ENCODE measurements at regions not wholly inside any gene's neighbourhood (a gene's known extent, or its start where the extent isn't known, plus 50 kb on each side); places are given as distances from the start of the nearest gene placed in this dataset.
A peak's percentile ranks its signal among the peaks of the same experiment; 100 is the strongest.

GRCh38 chr20:39289831-39290230 lies 327.7 kb downstream of the DHX35 start:
- DNase-seq (ENCODE audit: low read depth), result no peak

DNA sequence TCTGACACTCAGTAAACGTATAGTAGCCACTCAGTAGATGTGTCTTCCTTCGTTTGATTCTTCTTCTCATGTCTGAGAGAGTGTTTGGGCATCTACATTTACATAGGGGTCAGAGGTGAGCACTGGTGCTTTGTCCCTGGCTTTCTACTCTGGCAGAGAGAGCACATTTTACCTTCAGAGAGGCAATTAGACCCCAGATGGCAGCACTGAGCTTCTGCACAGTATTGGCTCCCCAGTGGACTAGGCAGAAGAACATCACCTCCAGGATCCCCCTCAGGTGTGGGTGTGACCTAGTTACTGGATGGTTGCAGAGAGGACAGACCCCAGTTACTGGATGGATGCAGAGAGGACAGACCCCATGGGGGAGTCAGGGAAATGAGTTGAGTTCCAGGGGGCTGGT lies 327.2 kb downstream of the DHX35 start:
- DNase-seq (ENCODE audit: low read depth), result no peak

DNA sequence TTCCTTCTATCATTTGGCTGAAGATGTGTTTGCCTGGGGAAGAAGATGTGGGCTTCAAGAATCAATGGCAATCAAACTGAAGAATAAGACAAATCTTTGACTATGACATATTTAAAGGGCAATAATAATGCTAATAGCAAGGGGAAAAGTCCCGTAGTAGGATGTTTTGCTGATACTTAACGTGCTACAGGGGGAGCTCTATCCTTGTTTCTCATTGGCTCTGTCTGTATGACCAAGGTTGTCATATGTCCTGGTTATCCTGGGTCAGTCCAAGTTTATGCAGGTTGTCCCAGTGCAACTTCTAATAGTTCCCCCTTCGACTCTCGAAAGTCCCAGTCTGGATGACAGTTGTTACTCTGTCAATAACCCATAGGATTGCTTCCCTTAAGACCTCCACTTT lies 321.3 kb downstream of the DHX35 start:
- no peak for DNase-seq (ENCODE audit: low read depth)

GRCh38 chr20:39282619-39283092 lies 320.5 kb downstream of the DHX35 start:
- no peak for DNase-seq (ENCODE audit: low read depth)

DNA sequence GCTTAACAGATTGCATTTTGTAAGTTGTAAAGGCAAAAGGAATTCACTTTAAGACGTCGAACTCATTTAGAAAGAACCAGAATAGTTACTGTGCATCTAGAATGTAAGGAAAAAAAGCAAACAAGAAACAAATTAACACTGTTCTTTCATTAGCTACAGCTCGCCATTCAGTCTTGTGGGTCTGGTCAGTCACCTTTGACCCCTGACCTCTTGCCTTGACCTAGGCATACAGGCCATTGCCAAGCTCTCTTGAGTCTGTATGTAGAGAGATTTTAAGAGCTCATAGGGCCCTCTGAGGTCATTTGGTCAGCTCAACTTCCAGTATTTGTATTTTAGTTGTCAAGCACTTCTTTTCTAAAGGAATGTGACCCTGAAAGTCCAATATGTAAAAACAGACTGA lies 318.7 kb downstream of the DHX35 start:
- no peak for DNase-seq (ENCODE audit: low read depth)

DNA sequence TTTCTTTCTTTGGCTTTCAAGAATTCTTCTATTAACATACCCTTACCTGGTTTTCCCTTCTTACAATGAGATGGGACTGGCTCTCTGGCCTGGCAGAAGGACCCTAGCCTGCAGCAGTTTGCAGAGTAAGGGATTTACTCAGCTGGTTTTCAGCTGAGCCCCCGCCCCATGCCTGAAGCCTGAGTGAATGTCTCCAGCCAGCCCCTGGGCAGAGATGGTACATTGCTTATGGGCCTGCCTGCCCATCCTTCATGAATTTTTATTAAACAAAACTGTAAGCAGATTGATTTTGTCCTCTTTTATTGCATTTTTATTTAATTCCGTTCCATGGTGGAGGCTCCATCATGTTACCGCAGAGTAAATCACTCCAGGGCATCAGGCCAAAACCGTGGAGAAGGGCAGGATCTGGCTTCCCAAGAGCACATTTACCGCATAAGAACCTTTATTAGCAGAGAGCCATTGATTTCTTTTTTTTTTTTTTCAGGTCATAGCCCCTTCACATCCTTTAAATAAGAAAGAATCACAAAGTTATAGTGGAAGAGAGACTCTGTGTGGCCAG lies 316.2 kb downstream of the DHX35 start:
- DNase-seq (ENCODE audit: low read depth), result no peak

DNA sequence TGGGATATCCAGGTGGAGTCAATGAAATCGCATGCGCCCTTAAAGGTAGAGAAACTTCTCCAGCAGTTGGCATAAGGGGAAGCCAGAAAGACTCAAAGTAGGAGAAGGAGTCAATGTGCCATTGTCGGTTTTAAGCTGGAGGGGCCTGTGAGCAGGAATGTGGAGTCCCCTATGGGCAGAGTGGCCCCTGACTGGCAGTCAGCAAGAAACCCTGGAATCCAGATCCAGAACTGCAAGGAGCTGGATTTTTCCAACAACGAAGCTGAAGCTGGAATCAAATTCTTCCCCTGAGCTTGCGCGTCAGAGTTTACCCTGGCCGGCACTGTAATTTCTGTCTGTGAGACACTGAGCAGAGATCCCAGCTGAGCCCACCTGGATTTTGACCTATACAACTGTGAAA lies 315.0 kb downstream of the DHX35 start:
- DNase-seq (ENCODE audit: low read depth), result no peak

- DNase-seq (ENCODE audit: low read depth), result no peak
Measured at GRCh38 chr20:39270837-39271604, 308.9 kb downstream of the DHX35 start.

- no peak for DNase-seq (ENCODE audit: low read depth)
Measured at GRCh38 chr20:39269493-39270217, 307.5 kb downstream of the DHX35 start.

- DNase-seq (ENCODE audit: low read depth), result peak; percentile 9
Measured at GRCh38 chr20:39268981-39269461, 306.9 kb downstream of the DHX35 start.

- DNase-seq (ENCODE audit: low read depth), result no peak
Measured at GRCh38 chr20:39268491-39268951, 306.4 kb downstream of the DHX35 start.

- no peak for DNase-seq (ENCODE audit: low read depth)
Measured at GRCh38 chr20:39266989-39267388, 304.8 kb downstream of the DHX35 start.

- peak; percentile 79 for DNase-seq (ENCODE audit: low read depth)
Measured at GRCh38 chr20:39264506-39265172, 302.5 kb downstream of the DHX35 start.

DNA sequence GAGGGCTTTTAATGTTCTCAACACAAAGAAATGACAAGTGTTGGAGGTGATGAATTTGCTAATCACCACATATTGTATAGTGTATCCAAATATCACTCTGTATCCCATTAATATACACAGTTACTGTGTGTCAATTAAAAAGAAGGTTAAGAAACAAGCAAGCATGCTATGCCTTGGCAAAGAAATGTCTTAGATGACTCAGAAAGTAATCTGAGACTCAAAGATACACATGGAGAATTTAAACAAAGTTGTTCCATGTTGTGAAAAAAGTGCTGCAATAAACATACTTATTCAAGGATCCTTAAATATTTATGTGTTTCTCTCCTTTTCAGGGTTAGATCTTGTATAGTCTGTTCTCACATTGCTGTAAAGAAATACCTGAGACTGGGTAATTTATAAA lies 300.9 kb downstream of the DHX35 start:
- DNase-seq (ENCODE audit: low read depth), result no peak

GRCh38 chr20:39259808-39260207 lies 297.7 kb downstream of the DHX35 start:
- DNase-seq (ENCODE audit: low read depth), result no peak

- DNase-seq (ENCODE audit: low read depth), result no peak
Measured at GRCh38 chr20:39259010-39259803, 297.1 kb downstream of the DHX35 start.

DNA sequence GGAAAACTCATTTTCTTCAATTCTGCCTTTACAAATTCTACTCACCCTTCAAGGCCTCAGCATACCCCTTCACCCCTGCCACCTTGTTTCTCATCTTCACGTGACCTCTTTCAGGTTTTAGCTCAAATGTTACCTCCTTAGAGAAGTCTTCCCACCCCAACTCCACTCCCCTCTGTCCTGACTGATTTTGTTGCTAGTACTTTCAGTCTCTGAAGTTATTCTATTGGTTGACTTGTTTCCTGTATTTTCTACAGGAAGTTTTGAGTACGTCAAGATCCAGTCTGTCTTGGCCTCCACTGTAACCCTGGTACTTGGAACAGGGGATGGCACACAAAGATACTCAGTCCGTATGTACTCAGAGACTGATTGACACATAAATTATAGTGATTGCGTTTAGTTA lies 296.1 kb downstream of the DHX35 start:
- DNase-seq (ENCODE audit: low read depth), result no peak

- DNase-seq (ENCODE audit: low read depth), result no peak
Measured at GRCh38 chr20:39253051-39253755, 291.1 kb downstream of the DHX35 start.

DNA sequence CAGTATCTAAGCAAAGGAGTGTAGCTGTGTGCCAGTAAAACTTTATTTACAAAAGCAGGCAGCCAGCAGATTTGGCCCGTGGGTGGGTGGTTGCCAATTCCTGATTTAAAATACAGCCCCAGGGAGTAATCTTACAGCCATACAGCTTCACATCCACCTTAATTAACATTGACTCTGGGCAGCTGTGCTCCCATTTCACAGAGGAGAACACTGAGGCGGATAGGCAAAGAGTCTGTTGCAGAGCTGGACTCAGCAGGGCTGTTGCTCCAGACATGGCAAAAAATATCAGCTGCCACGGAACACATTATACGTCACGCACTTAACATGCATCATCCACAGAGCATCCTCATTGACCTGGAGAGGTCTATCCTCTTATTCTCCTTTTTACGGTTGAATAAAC lies 289.9 kb downstream of the DHX35 start:
- DNase-seq (ENCODE audit: low read depth), result no peak

GRCh38 chr20:39249798-39250197 lies 287.7 kb downstream of the DHX35 start:
- DNase-seq (ENCODE audit: low read depth), result no peak

All from HT1080 (cell line).